ENCODE measurements at regions not wholly inside any gene's neighbourhood (a gene's known extent, or its start where the extent isn't known, plus 50 kb on each side); places are given as distances from the start of the nearest gene placed in this dataset.
A peak's percentile ranks its signal among the peaks of the same experiment; 100 is the strongest.
"Not testable (repeated sequence)": the region's sequence is repeated elsewhere in the genome, so short reads cannot be mapped to it uniquely, and the experiment has no call there.

- Histone ChIP-seq H3K4me1 (replicated peaks in 1 of 2) (peaks cover 0 to 4% of the 10 kb centered on the region in 2 donors), H3K27ac (no peak overlapping the region), H3K4me3 (no peak overlapping the region)
- ATAC-seq (replicated peaks in 6 of 8): no peak
- in situ Hi-C loops (cut with MboI; ENCODE audit: low pct_unique_long_range_greater_than_20kb in 2 of 9, low sequenced_read_pairs in 9 of 9, unreplicated experiment in 9 of 9): no loop called here
Observed at GRCh38 chrX:107374831-107375230, 74.6 kb upstream of the FRMPD3 start.

- H3K27ac ChIP-seq; in situ Hi-C loops (cut with MboI; ENCODE audit: low pct_unique_long_range_greater_than_20kb in 2 of 9, low sequenced_read_pairs in 9 of 9, unreplicated experiment in 9 of 9); H3K4me3 ChIP-seq; ATAC-seq (replicated peaks in 6 of 8); H3K4me1 ChIP-seq (replicated peaks in 1 of 2): not testable (repeated sequence)
Observed at GRCh38 chrX:107376186-107376585, 73.3 kb upstream of the FRMPD3 start.

DNA sequence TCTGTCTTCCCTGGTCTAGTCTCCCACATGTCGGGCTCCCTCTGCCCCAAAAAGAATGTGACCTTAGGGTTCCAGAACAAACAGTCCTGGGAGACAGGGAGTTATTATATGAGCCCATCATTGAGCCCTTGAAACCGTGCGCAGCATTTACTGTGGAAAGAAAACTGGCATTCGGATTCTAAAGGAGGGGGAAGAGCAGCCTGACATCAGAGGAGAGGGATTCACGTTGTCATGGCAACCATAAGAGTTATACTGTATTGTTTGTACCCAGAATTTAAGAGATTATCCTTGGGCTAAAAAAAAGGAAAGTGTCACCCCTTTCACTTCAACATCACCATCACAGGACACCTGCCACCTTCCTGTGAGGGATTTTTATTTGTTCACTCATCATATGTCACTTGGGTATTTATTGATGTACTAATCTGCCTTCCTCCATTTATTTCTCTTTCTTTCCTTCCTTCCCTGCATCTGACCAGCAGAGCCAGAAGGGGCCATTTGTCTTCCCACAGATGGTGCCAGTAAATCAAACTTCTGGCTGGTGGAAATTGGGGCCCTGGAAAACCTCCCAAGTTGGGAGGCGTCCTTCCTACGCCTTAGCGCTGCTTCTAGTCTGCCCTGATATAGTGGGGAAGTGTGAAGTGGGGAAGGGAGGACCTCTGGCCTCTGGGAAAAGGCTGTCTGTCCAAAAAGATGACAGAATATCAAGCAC, 64.9 kb upstream of the FRMPD3 start:
- Histone ChIP-seq H3K4me3 (no peak overlapping the region), H3K27ac (peak overlapping the region in 1 of 2 donors; percentile 49), H3K4me1 (replicated peaks in 1 of 2) (peaks cover 13 to 20% of the 10 kb centered on the region in 2 donors)
- in situ Hi-C loops (cut with MboI; ENCODE audit: low pct_unique_long_range_greater_than_20kb in 2 of 9, low sequenced_read_pairs in 9 of 9, unreplicated experiment in 9 of 9): no loop called here
- ATAC-seq (replicated peaks in 6 of 8): peak in 5 of 8 experiments; percentile 48 to 74 (median 68)
- 0 to 80% (median 20%) methylated on average over 1 to 8 of the region's 8 CpGs; no CpG with 5 or more reads in 7 of the 10 experiments for WGBS, 10 experiments

- Histone ChIP-seq H3K4me1 (replicated peaks in 1 of 2) (peaks cover 5 to 6% of the 10 kb centered on the region in 2 donors), H3K4me3 (no peak overlapping the region), H3K27ac (no peak overlapping the region)
- in situ Hi-C loops (cut with MboI; ENCODE audit: low pct_unique_long_range_greater_than_20kb in 2 of 9, low sequenced_read_pairs in 9 of 9, unreplicated experiment in 9 of 9): no loop called here
- no peak for ATAC-seq (replicated peaks in 6 of 8)
- WGBS, 10 experiments: 0 to 100% (median 31%) methylated on average over 1 to 2 of the region's 2 CpGs; no CpG with 5 or more reads in 2 of the 10 experiments
Observed at GRCh38 chrX:107389726-107390125, 59.7 kb upstream of the FRMPD3 start.

GRCh38 chrX:107393656-107394055, 55.8 kb upstream of the FRMPD3 start:
- ATAC-seq (replicated peaks in 6 of 8); in situ Hi-C loops (cut with MboI; ENCODE audit: low pct_unique_long_range_greater_than_20kb in 2 of 9, low sequenced_read_pairs in 9 of 9, unreplicated experiment in 9 of 9); H3K4me1 ChIP-seq (replicated peaks in 1 of 2); H3K4me3 ChIP-seq; H3K27ac ChIP-seq: not testable (repeated sequence)
- WGBS, 10 experiments: 40 to 100% (median 67%) methylated on average over 1 of the region's 1 CpG; no CpG with 5 or more reads in 5 of the 10 experiments

DNA sequence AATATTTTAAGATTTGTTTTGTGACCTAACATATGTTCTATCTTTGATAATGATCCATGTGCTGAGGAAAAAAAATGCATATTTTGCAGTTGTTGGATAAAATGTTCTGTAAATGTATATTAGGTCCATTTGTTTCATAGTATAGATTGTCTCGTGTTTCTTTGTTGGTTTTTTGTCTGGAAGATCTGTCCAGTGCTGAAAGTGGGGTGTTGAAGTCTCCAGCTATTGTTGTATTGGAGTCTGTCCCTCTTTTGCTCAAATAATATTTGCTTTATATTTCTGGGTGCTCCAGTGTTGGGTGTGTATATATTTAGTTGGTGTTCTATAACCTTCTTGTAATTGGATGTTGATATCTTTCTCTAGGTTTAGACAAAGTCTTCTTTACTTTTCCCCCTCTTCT, 53.2 kb upstream of the FRMPD3 start:
- no peak for ATAC-seq (replicated peaks in 6 of 8)
- in situ Hi-C loops (cut with MboI; ENCODE audit: low pct_unique_long_range_greater_than_20kb in 2 of 9, low sequenced_read_pairs in 9 of 9, unreplicated experiment in 9 of 9): no loop called here
- WGBS, 10 experiments: 0 to 80% (median 0%) methylated on average over 1 of the region's 1 CpG; no CpG with 5 or more reads in 5 of the 10 experiments
- H3K4me1 ChIP-seq (replicated peaks in 1 of 2): no peaks in the 10 kb centered on the region
- no peak overlapping the region for H3K4me3 ChIP-seq
- no peak overlapping the region for H3K27ac ChIP-seq

- in situ Hi-C loops (cut with MboI; ENCODE audit: low pct_unique_long_range_greater_than_20kb in 2 of 9, low sequenced_read_pairs in 9 of 9, unreplicated experiment in 9 of 9): no loop called here
- H3K27ac ChIP-seq: no peak overlapping the region
- WGBS, 10 experiments: 0 to 31% methylated on average over 1 to 2 of the region's 6 CpGs; no CpG with 5 or more reads in 8 of the 10 experiments
- H3K4me3 ChIP-seq: no peak overlapping the region
- H3K4me1 ChIP-seq (replicated peaks in 1 of 2): no peaks in the 10 kb centered on the region
- peak in 2 of 8 experiments; percentile 72 to 94 for ATAC-seq (replicated peaks in 6 of 8)
Observed at GRCh38 chrX:107396783-107397182, 52.7 kb upstream of the FRMPD3 start.

DNA sequence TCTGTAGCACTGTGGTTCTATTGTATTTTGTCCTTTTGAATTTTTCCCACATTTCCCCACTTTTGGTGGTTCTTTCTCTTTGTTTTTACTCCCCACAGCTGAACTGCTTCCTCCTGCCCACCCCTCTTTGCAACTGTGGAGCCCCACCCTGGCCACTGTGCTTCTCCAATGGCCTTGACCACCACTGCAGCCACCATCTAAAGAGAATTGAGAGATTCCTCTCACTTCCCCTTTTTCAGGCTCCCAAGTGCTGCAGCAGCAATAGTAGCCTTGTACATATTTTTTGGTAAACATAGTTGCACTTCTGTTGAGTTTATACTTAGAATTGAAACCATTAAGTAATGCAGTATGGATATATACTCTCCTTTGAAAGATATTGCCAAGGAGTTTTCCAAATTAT, 51.3 kb upstream of the FRMPD3 start:
- in situ Hi-C loops (cut with MboI; ENCODE audit: low pct_unique_long_range_greater_than_20kb in 2 of 9, low sequenced_read_pairs in 9 of 9, unreplicated experiment in 9 of 9): no loop called here
- Histone ChIP-seq H3K27ac (no peak overlapping the region), H3K4me3 (no peak overlapping the region), H3K4me1 (replicated peaks in 1 of 2) (no peaks in the 10 kb centered on the region)
- ATAC-seq (replicated peaks in 6 of 8): no peak
